Stimulated activated naive CD8-positive, alpha-beta T cell treated with anti-CD3 and anti-CD28 coated beads, Interleukin-15, amount 100 ng/mL, for 72 hours (primary cell): ENCODE measurements at regions not wholly inside any gene's neighbourhood (a gene's known extent, or its start where the extent isn't known, plus 50 kb on each side); places are given as distances from the start of the nearest gene placed in this dataset.
"Not testable (repeated sequence)": the region's sequence is repeated elsewhere in the genome, so short reads cannot be mapped to it uniquely, and the experiment has no call there.

Experiments
- ATAC-seq: fragments of 150-1000 bp; cut with Tn5 transposase; 2 replicates; pipeline ENCODE4 v1.10.0; 2021; ENCODE audit warnings: mild to moderate bottlenecking, moderate library complexity
- DNase-seq, 2 donors: peaks; one replicate each; pipeline ENCODE4 v3.0.0; 2021 to 2022
- H3K27ac Mint-ChIP-seq, 2 donors: one replicate each; pipeline ENCODE4 v1.8.0; 2022; ENCODE audit warnings: mild to moderate bottlenecking in 2 of 2, mixed read lengths in 2 of 2, moderate library complexity in 2 of 2
- H3K27me3 Mint-ChIP-seq: one replicate; pipeline ENCODE4 v1.8.0; 2022; ENCODE audit warnings: mixed read lengths
- H3K4me1 Mint-ChIP-seq: one replicate; pipeline ENCODE4 v1.8.0; 2022; ENCODE audit warnings: mild to moderate bottlenecking, mixed read lengths
- H3K4me3 Mint-ChIP-seq, 2 donors: one replicate each; pipeline ENCODE4 v1.8.0; 2022; ENCODE audit warnings: mild to moderate bottlenecking in 2 of 2, mixed read lengths in 2 of 2, moderate library complexity in 1 of 2
- H3K9me3 Mint-ChIP-seq, 2 donors: one replicate each; pipeline ENCODE4 v1.8.0; 2022; ENCODE audit warnings: mixed read lengths in 2 of 2

GRCh38 chrY:22883569-22883968 lies 100.5 kb upstream of the BPY2 start:
- DNase-seq, H3K9me3 Mint-ChIP-seq, ATAC-seq, H3K4me1 Mint-ChIP-seq, H3K27me3 Mint-ChIP-seq, H3K4me3 Mint-ChIP-seq, H3K27ac Mint-ChIP-seq: not testable (repeated sequence)

GRCh38 chrY:22887949-22888348 lies 96.1 kb upstream of the BPY2 start:
- H3K4me1 Mint-ChIP-seq, H3K27me3 Mint-ChIP-seq, H3K9me3 Mint-ChIP-seq, DNase-seq, H3K27ac Mint-ChIP-seq, H3K4me3 Mint-ChIP-seq: not testable (repeated sequence)
- peak; percentile 94 for ATAC-seq

GRCh38 chrY:22903503-22904192 lies 80.4 kb upstream of the BPY2 start:
- H3K27me3 Mint-ChIP-seq, H3K9me3 Mint-ChIP-seq, DNase-seq, H3K4me3 Mint-ChIP-seq, H3K27ac Mint-ChIP-seq, H3K4me1 Mint-ChIP-seq: not testable (repeated sequence)
- ATAC-seq = peak; percentile 80

GRCh38 chrY:22915069-22915468 lies 69.0 kb upstream of the BPY2 start:
- not testable (repeated sequence) for H3K4me1 Mint-ChIP-seq, DNase-seq, H3K9me3 Mint-ChIP-seq, H3K27ac Mint-ChIP-seq, H3K27me3 Mint-ChIP-seq, ATAC-seq, H3K4me3 Mint-ChIP-seq

- DNase-seq, H3K27ac Mint-ChIP-seq, ATAC-seq, H3K9me3 Mint-ChIP-seq, H3K4me1 Mint-ChIP-seq, H3K27me3 Mint-ChIP-seq, H3K4me3 Mint-ChIP-seq: not testable (repeated sequence)
Measured at GRCh38 chrY:22927667-22928066, 56.4 kb upstream of the BPY2 start.

- ATAC-seq = peak; percentile 58
- H3K27ac Mint-ChIP-seq = not testable (repeated sequence)
Measured at GRCh38 chrY:22933454-22933853, 50.6 kb upstream of the BPY2 start.

More at GRCh38 chrY:22933454-22933853, 50.6 kb upstream of the BPY2 start:
- not testable (repeated sequence) for H3K4me3 Mint-ChIP-seq, H3K27me3 Mint-ChIP-seq, DNase-seq, H3K4me1 Mint-ChIP-seq, H3K9me3 Mint-ChIP-seq
